Osteocyte (in vitro differentiated cells): ENCODE measurements at regions not wholly inside any gene's neighbourhood (a gene's known extent, or its start where the extent isn't known, plus 50 kb on each side); places are given as distances from the start of the nearest gene placed in this dataset.

Experiments used
- DNase-seq: peaks from one replicate; pipeline ENCODE4 v3.0.0; 2021; ENCODE audit warnings: mixed read lengths; ENCODE audit not compliant: unreplicated experiment; ENCODE audit errors: extremely low spot score
- H3K27ac Mint-ChIP-seq: one replicate; pipeline ENCODE4 v1.8.0; 2021; ENCODE audit warnings: mild to moderate bottlenecking, mixed read lengths; ENCODE audit not compliant: unreplicated experiment
- H3K27me3 Mint-ChIP-seq: one replicate; pipeline ENCODE4 v1.8.0; 2021; ENCODE audit warnings: mixed read lengths; ENCODE audit not compliant: unreplicated experiment
- H3K36me3 Mint-ChIP-seq: one replicate; pipeline ENCODE4 v1.8.0; 2021; ENCODE audit warnings: mixed read lengths; ENCODE audit not compliant: unreplicated experiment
- H3K4me1 Mint-ChIP-seq: one replicate; pipeline ENCODE4 v1.8.0; 2021; ENCODE audit warnings: mixed read lengths; ENCODE audit not compliant: unreplicated experiment
- H3K4me3 Mint-ChIP-seq: one replicate; pipeline ENCODE4 v1.8.0; 2021; ENCODE audit warnings: mild to moderate bottlenecking, moderate library complexity, mixed read lengths; ENCODE audit not compliant: unreplicated experiment
- H3K9me3 Mint-ChIP-seq: one replicate; pipeline ENCODE4 v1.8.0; 2021; ENCODE audit warnings: mixed read lengths; ENCODE audit not compliant: unreplicated experiment
- CTCF ChIP-seq: fragments of 200-600 bp; sonication (generic); IDR thresholded peaks from 2 replicates; pipeline ENCODE4 v1.5.0; 2021; ENCODE audit warnings: antibody characterized with exemption, mild to moderate bottlenecking, moderate library complexity

GRCh38 chr16:6482696-6483468 is 849.8 kb upstream of the RBFOX1 start:
- no peaks in the 10 kb centered on the region for H3K27me3 Mint-ChIP-seq
- no peak for TF ChIP-seq CTCF
- DNase-seq: no peak
- peaks cover 41% of the 10 kb centered on the region for H3K9me3 Mint-ChIP-seq
- no peaks in the 10 kb centered on the region for H3K4me1 Mint-ChIP-seq
- H3K4me3 Mint-ChIP-seq: no peak overlapping the region
- H3K27ac Mint-ChIP-seq: no peak overlapping the region
- H3K36me3 Mint-ChIP-seq: no peaks in the 10 kb centered on the region

GRCh38 chr16:6481894-6482293 is 850.8 kb upstream of the RBFOX1 start:
- no peak overlapping the region for H3K4me3 Mint-ChIP-seq
- no peak for DNase-seq
- no peak for TF ChIP-seq CTCF
- H3K4me1 Mint-ChIP-seq: no peaks in the 10 kb centered on the region
- H3K9me3 Mint-ChIP-seq: peaks cover 44% of the 10 kb centered on the region
- H3K27me3 Mint-ChIP-seq: no peaks in the 10 kb centered on the region
- H3K27ac Mint-ChIP-seq: no peak overlapping the region
- no peaks in the 10 kb centered on the region for H3K36me3 Mint-ChIP-seq

- H3K36me3 Mint-ChIP-seq: no peaks in the 10 kb centered on the region
- TF ChIP-seq CTCF: no peak
These were observed 878.9 kb upstream of the RBFOX1 start for GRCh38 chr16:6453742-6454141.

GRCh38 chr16:6447021-6447790 is 885.4 kb upstream of the RBFOX1 start:
- no peak for DNase-seq
- no peak overlapping the region for H3K27ac Mint-ChIP-seq
- peaks cover 52% of the 10 kb centered on the region for H3K9me3 Mint-ChIP-seq
- H3K4me1 Mint-ChIP-seq: no peaks in the 10 kb centered on the region
- no peaks in the 10 kb centered on the region for H3K27me3 Mint-ChIP-seq
- H3K4me3 Mint-ChIP-seq: no peak overlapping the region
- TF ChIP-seq CTCF: no peak
- peaks cover 1% of the 10 kb centered on the region for H3K36me3 Mint-ChIP-seq

More at GRCh38 chr16:6453742-6454141, 878.9 kb upstream of the RBFOX1 start:
- H3K4me1 Mint-ChIP-seq: no peaks in the 10 kb centered on the region
- no peak overlapping the region for H3K4me3 Mint-ChIP-seq
- H3K27ac Mint-ChIP-seq: no peak overlapping the region
- H3K9me3 Mint-ChIP-seq: peaks cover 69% of the 10 kb centered on the region
- DNase-seq: no peak
- H3K27me3 Mint-ChIP-seq: no peaks in the 10 kb centered on the region

- DNase-seq: no peak
- Mint-ChIP-seq H3K4me1 (no peaks in the 10 kb centered on the region), H3K9me3 (peaks cover 43% of the 10 kb centered on the region), H3K36me3 (peaks cover 1% of the 10 kb centered on the region), H3K27ac (no peak overlapping the region), H3K27me3 (no peaks in the 10 kb centered on the region), H3K4me3 (no peak overlapping the region)
- TF ChIP-seq CTCF: no peak
These were observed 886.3 kb upstream of the RBFOX1 start for GRCh38 chr16:6446370-6446769.
